C4-2B (cell line): ENCODE measurements at regions not wholly inside any gene's neighbourhood (a gene's known extent, or its start where the extent isn't known, plus 50 kb on each side); places are given as distances from the start of the nearest gene placed in this dataset.

Source experiments
- CTCF ChIP-seq: fragments of 450-650 bp; conservative IDR thresholded peaks from 2 replicates; pipeline ENCODE4 v1.5.1; 2017; ENCODE audit warnings: mild to moderate bottlenecking
- ZFX ChIP-seq: fragments of 450-650 bp; IDR thresholded peaks from 2 replicates; pipeline ENCODE4 v1.6.1; 2017

GRCh38 chr9:105861972-105862371 lies 167.6 kb downstream of the TMEM38B start:
- TF ChIP-seq CTCF, result no peak
- no peak for TF ChIP-seq ZFX
